GM21526 (cell line): ENCODE measurements at regions not wholly inside any gene's neighbourhood (a gene's known extent, or its start where the extent isn't known, plus 50 kb on each side); places are given as distances from the start of the nearest gene placed in this dataset.

Experiments used
- ATAC-seq: cut with Tn5 transposase; IDR thresholded peaks from one replicate; pipeline ENCODE4 v1.9.1; 2021; ENCODE audit warnings: moderate library complexity; ENCODE audit not compliant: unreplicated experiment, low FRiP score

- ATAC-seq: no peak
Measured at GRCh38 chr2:64311948-64312621, 141.9 kb upstream of the LGALSL start.

- ATAC-seq: no peak
Measured at GRCh38 chr2:64312622-64313397, 141.2 kb upstream of the LGALSL start.

- no peak for ATAC-seq
Measured at GRCh38 chr2:64313398-64313723, 140.6 kb upstream of the LGALSL start.

GRCh38 chr2:64315291-64315960 is 138.5 kb upstream of the LGALSL start:
- ATAC-seq: no peak

GRCh38 chr2:64317707-64318475 is 136.1 kb upstream of the LGALSL start:
- ATAC-seq: no peak

- no peak for ATAC-seq
Measured at GRCh38 chr2:64318476-64318748, 135.6 kb upstream of the LGALSL start.

GRCh38 chr2:64319896-64320295 is 134.1 kb upstream of the LGALSL start:
- no peak for ATAC-seq

- ATAC-seq: no peak
Measured at GRCh38 chr2:64322433-64322832, 131.5 kb upstream of the LGALSL start.

GRCh38 chr2:64323197-64323596 is 130.8 kb upstream of the LGALSL start:
- ATAC-seq: no peak

- no peak for ATAC-seq
Measured at GRCh38 chr2:64324746-64325410, 129.1 kb upstream of the LGALSL start.

GRCh38 chr2:64325477-64325851 is 128.5 kb upstream of the LGALSL start:
- peak; percentile 2 for ATAC-seq

- peak; percentile 84 for ATAC-seq
Measured at GRCh38 chr2:64325852-64326577, 127.9 kb upstream of the LGALSL start.

GRCh38 chr2:64326578-64327050 is 127.3 kb upstream of the LGALSL start:
- no peak for ATAC-seq

- ATAC-seq: no peak
Measured at GRCh38 chr2:64327129-64327509, 126.8 kb upstream of the LGALSL start.

GRCh38 chr2:64327510-64328414 is 126.2 kb upstream of the LGALSL start:
- ATAC-seq: no peak

GRCh38 chr2:64328415-64328722 is 125.6 kb upstream of the LGALSL start:
- no peak for ATAC-seq

GRCh38 chr2:64328756-64329155 is 125.2 kb upstream of the LGALSL start:
- ATAC-seq: no peak

- no peak for ATAC-seq
Measured at GRCh38 chr2:64329848-64330247, 124.1 kb upstream of the LGALSL start.
